HEK293T (cell line): ENCODE measurements at regions not wholly inside any gene's neighbourhood (a gene's known extent, or its start where the extent isn't known, plus 50 kb on each side); places are given as distances from the start of the nearest gene placed in this dataset.

Experiments
- CTCF ChIA-PET: fragments of 350-600 bp; formaldehyde crosslinking; extraction: SDS; loops from one replicate; lab custom pipeline; 2021; ENCODE audit warnings: antibody characterized with exemption, inconsistent platforms; lab: Yijun Ruan, JAX
- POLR2A ChIA-PET: fragments of 350-600 bp; formaldehyde crosslinking; extraction: SDS; loops from one replicate; lab custom pipeline; 2020; ENCODE audit warnings: antibody characterized with exemption, inconsistent platforms; lab: Yijun Ruan, JAX
- DNase-seq: peaks from one replicate; pipeline ENCODE4 v3.0.0; 2012; ENCODE audit warnings: mixed read lengths; ENCODE audit errors: extremely low spot score
- ARNT ChIP-seq: fragments of 450-650 bp; IDR thresholded peaks from 2 replicates; pipeline ENCODE4 v1.6.1; 2017; ENCODE audit warnings: mild to moderate bottlenecking
- BHLHE40 ChIP-seq: fragments of 450-650 bp; IDR thresholded peaks from 2 replicates; pipeline ENCODE4 v1.6.1; 2016; ENCODE audit warnings: mild to moderate bottlenecking, moderate library complexity, borderline replicate concordance
- CTBP1 ChIP-seq: fragments of 450-650 bp; IDR thresholded peaks from 2 replicates; pipeline ENCODE4 v1.6.1; 2016; ENCODE audit warnings: borderline replicate concordance
- ELF4 ChIP-seq: fragments of 450-650 bp; IDR thresholded peaks from 2 replicates; pipeline ENCODE4 v1.6.1; 2017; ENCODE audit warnings: antibody characterized with exemption
- FOXA1 ChIP-seq: fragments of 450-650 bp; IDR thresholded peaks from 2 replicates; pipeline ENCODE4 v1.6.1; 2016; ENCODE audit warnings: mild to moderate bottlenecking
- FOXK2 ChIP-seq: fragments of 450-650 bp; IDR thresholded peaks from 2 replicates; pipeline ENCODE4 v1.6.1; 2016; ENCODE audit warnings: mild to moderate bottlenecking
- FOXM1 ChIP-seq: fragments of 450-650 bp; IDR thresholded peaks from 2 replicates; pipeline ENCODE4 v1.6.1; 2017; ENCODE audit warnings: mild to moderate bottlenecking, borderline replicate concordance
- HDGF ChIP-seq: fragments of 450-650 bp; IDR thresholded peaks from 2 replicates; pipeline ENCODE4 v1.6.1; 2017; ENCODE audit warnings: antibody characterized with exemption, borderline replicate concordance
- L3MBTL2 ChIP-seq: fragments of 450-650 bp; conservative IDR thresholded peaks from 2 replicates; pipeline ENCODE4 v1.6.1; 2016; ENCODE audit warnings: mild to moderate bottlenecking
- LEF1 ChIP-seq: fragments of 450-650 bp; IDR thresholded peaks from 2 replicates; pipeline ENCODE4 v1.6.1; 2017; ENCODE audit warnings: mild to moderate bottlenecking, borderline replicate concordance
- NFRKB ChIP-seq: fragments of 450-650 bp; IDR thresholded peaks from 2 replicates; pipeline ENCODE4 v1.6.1; 2016; ENCODE audit warnings: mild to moderate bottlenecking, moderate library complexity
- SP1 ChIP-seq: fragments of 450-650 bp; IDR thresholded peaks from 2 replicates; pipeline ENCODE4 v1.6.1; 2017
- SUZ12 ChIP-seq: fragments of 450-650 bp; IDR thresholded peaks from 2 replicates; pipeline ENCODE4 v1.6.1; 2016; ENCODE audit warnings: mild to moderate bottlenecking
- TARDBP ChIP-seq: fragments of 450-650 bp; IDR thresholded peaks from 2 replicates; pipeline ENCODE4 v1.6.1; 2016
- ZNF384 ChIP-seq: fragments of 450-650 bp; IDR thresholded peaks from 2 replicates; pipeline ENCODE4 v1.6.1; 2016
- TF ChIP-seq, protein P1 (sequence below): fragments of 450-650 bp; IDR thresholded peaks from 2 replicates; pipeline ENCODE4 v1.6.1; 2016

DNA sequence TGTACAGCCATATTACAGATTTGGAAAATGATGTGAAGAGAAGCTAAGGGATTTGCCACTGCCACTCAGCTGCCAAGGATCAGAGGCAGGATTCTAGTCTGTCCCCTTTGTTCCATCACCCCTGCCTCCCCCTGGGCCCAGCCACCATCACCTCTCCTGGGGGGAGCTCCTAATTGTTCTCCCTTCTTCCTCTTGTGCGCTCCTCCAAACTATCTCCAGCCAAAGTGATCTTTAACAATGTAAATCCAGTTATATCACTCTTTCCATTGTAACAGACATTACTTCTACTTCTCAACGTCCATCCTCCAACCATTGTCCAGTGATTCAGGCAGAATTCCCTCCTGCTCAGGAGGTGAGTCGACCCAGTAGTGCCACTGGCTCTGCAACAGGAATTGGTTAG lies 164.1 kb downstream of the PLPP3 start:
- POLR2A ChIA-PET, result no interaction called here
- TF ChIP-seq FOXM1 (no peak), SUZ12 (no peak), HDGF (no peak), ZNF384 (no peak), ELF4 (no peak), CTBP1 (no peak), NFRKB (no peak)
- DNase-seq, result no peak
- CTCF ChIA-PET, result interaction anchor here (0.5 kb wide), 1 partner anchor 165 kb away, joined by 5 read pairs; no protein-coding TSS in a partner anchor

GRCh38 chr1:56414728-56415224 lies 164.6 kb downstream of the PLPP3 start:
- DNase-seq, result no peak
- ChIA-PET POLR2A (interaction anchor here (0.7 to 0.8 kb wide), 2 partner anchors 156 to 164 kb away, joined by 3 read pairs; no protein-coding TSS in a partner anchor), CTCF (interaction anchor here (0.5 kb wide), 1 partner anchor 165 kb away, joined by 5 read pairs; no protein-coding TSS in a partner anchor)
- TF ChIP-seq ELF4 (no peak), FOXA1 (no peak), FOXM1 (no peak), ARNT (no peak), NFRKB (no peak), L3MBTL2 (peak; percentile 67), LEF1 (no peak)
- TF ChIP-seq, protein P1, sequence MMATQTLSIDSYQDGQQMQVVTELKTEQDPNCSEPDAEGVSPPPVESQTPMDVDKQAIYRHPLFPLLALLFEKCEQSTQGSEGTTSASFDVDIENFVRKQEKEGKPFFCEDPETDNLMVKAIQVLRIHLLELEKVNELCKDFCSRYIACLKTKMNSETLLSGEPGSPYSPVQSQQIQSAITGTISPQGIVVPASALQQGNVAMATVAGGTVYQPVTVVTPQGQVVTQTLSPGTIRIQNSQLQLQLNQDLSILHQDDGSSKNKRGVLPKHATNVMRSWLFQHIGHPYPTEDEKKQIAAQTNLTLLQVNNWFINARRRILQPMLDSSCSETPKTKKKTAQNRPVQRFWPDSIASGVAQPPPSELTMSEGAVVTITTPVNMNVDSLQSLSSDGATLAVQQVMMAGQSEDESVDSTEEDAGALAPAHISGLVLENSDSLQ, result peak; percentile 71

- DNase-seq, result no peak
- POLR2A ChIA-PET, result interaction anchor here (0.8 kb wide), 1 partner anchor 165 kb away, joined by 3 read pairs; no protein-coding TSS in a partner anchor
- CTCF ChIA-PET, result no interaction called here
- TF ChIP-seq ELF4 (no peak), HDGF (no peak), FOXK2 (no peak), CTBP1 (no peak)
Measured at GRCh38 chr1:56413671-56414199, 165.6 kb downstream of the PLPP3 start.

DNA sequence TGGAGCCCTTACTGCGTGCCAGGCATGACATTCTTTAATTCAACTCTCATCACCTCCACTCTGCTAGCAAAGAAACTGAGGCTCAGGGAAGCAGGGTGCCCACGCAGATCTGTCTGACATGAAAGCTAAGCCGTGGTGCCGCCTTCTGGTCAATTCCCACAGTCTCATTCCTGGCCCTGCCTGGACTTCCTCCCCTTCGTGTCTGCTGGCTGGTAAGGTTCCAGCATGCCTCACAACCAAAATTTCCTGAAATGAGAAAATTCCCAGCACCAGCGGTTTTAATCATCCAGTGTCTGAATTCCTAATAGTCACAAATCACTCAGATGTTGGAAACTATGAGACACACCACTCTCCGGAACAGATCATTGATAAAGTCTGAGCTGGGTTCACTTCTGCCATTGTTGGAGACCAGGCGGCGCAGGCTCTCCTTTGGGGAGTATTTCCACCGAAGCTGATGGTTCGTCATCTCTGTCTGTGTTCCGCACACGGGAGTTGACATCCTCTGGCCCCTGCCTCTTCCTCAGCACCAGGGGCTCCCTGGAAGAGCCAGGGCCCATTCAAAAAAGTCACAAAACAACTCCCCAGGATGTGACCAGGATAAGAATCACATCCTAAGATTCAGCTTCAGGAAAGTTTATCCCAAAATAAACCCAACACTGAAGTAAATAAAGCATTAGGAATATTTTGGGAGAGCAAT lies 167.7 kb downstream of the PLPP3 start:
- ChIA-PET POLR2A (no interaction called here), CTCF (interaction anchor here (0.7 kb wide), 1 partner anchor 17 kb away, joined by 3 read pairs; no protein-coding TSS in a partner anchor)
- DNase-seq, result no peak
- TF ChIP-seq ZNF384, result no peak
- no peak for TF ChIP-seq CTBP1
- no peak for TF ChIP-seq FOXK2
- TF ChIP-seq FOXA1, result no peak
- TF ChIP-seq ARNT, result no peak
- TF ChIP-seq, protein P1, result no peak
- TF ChIP-seq LEF1, result no peak
- no peak for TF ChIP-seq ELF4
- no peak for TF ChIP-seq NFRKB
- no peak for TF ChIP-seq BHLHE40
- no peak for TF ChIP-seq SP1
- TF ChIP-seq TARDBP, result no peak
- no peak for TF ChIP-seq L3MBTL2
- no peak for TF ChIP-seq HDGF
- no peak for TF ChIP-seq FOXM1
- no peak for TF ChIP-seq SUZ12

- ChIA-PET POLR2A (no interaction called here), CTCF (interaction anchor here (0.7 kb wide), 1 partner anchor 16 kb away, joined by 3 read pairs; no protein-coding TSS in a partner anchor)
- no peak for TF ChIP-seq SUZ12
- TF ChIP-seq ELF4, result no peak
- TF ChIP-seq, protein P1, result no peak
- no peak for TF ChIP-seq FOXM1
- TF ChIP-seq L3MBTL2, result no peak
- no peak for TF ChIP-seq ZNF384
- TF ChIP-seq LEF1, result no peak
- no peak for TF ChIP-seq FOXA1
- TF ChIP-seq HDGF, result no peak
- TF ChIP-seq SP1, result no peak
- no peak for TF ChIP-seq ARNT
- TF ChIP-seq TARDBP, result no peak
- TF ChIP-seq FOXK2, result no peak
- no peak for TF ChIP-seq BHLHE40
- TF ChIP-seq NFRKB, result no peak
- DNase-seq, result no peak
Measured at GRCh38 chr1:56411021-56411420, 168.3 kb downstream of the PLPP3 start.

DNA sequence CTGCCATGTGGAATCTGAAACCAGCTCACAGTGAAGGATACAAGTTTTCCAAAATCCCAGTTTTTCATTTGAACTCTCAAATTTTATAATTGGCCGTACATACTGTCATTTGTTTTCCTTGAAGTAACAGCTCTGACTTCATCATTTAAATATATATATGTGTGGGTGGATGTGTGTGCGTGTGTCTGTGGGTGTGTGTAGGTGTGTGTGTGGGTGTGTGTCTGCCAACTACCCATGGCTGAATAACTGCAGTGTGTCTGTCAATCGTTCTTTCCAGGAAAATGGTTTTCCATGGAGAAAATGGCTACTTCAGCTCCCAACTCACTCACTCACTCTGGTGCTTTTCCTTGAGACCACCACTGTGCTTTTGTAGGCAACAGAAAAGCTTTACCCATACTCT lies 169.0 kb downstream of the PLPP3 start:
- ChIA-PET CTCF (interaction anchor here (0.7 to 1.1 kb wide), 2 partner anchors 16 to 26 kb away, joined by 3 read pairs; no protein-coding TSS in a partner anchor), POLR2A (no interaction called here)
- DNase-seq, result no peak
- TF ChIP-seq FOXA1 (no peak), NFRKB (no peak), FOXM1 (no peak), L3MBTL2 (no peak), SP1 (no peak), BHLHE40 (no peak), FOXK2 (no peak), HDGF (no peak), TARDBP (no peak), ZNF384 (no peak)
